MM.1S (cell line): ENCODE measurements at regions not wholly inside any gene's neighbourhood (a gene's known extent, or its start where the extent isn't known, plus 50 kb on each side); places are given as distances from the start of the nearest gene placed in this dataset.

Source experiments
- DNase-seq: peaks from one replicate; pipeline ENCODE4 v3.0.0-alpha.2; 2015
- H2AFZ ChIP-seq: fragments of 300-600 bp; sonication (generic); 2 replicates; pipeline ENCODE4 v1.6.0; 2016; ENCODE audit warnings: antibody characterized with exemption, low read length
- H3F3A ChIP-seq: fragments of 300-600 bp; sonication (generic); 2 replicates; pipeline ENCODE4 v1.6.1; 2016; ENCODE audit warnings: mild to moderate bottlenecking, antibody characterized with exemption, low read length, moderate library complexity, mixed read lengths; ENCODE audit not compliant: insufficient read depth
- H3K27ac ChIP-seq: fragments of 300-600 bp; sonication (generic); 2 replicates; pipeline ENCODE4 v1.5.1; 2016; ENCODE audit warnings: mild to moderate bottlenecking, low read length
- H3K27me3 ChIP-seq: fragments of 300-600 bp; sonication (generic); replicated peaks from 2 replicates; pipeline ENCODE4 v1.6.0; 2016; ENCODE audit warnings: low read length; ENCODE audit not compliant: insufficient read depth
- H3K36me3 ChIP-seq: fragments of 300-600 bp; sonication (generic); replicated peaks from 2 replicates; pipeline ENCODE4 v1.6.1; 2016; ENCODE audit warnings: mild to moderate bottlenecking, low read length, mixed read lengths; ENCODE audit not compliant: insufficient read depth
- H3K4me1 ChIP-seq: fragments of 300-600 bp; sonication (generic); 2 replicates; pipeline ENCODE4 v1.6.1; 2016; ENCODE audit warnings: low read length, mixed read lengths
- H3K4me2 ChIP-seq: fragments of 300-600 bp; sonication (generic); 2 replicates; pipeline ENCODE4 v1.6.0; 2016; ENCODE audit warnings: low read depth, low read length
- H3K4me3 ChIP-seq: fragments of 300-600 bp; sonication (generic); 2 replicates; pipeline ENCODE4 v1.5.1; 2016; ENCODE audit warnings: low read length, mixed read lengths
- H3K79me2 ChIP-seq: fragments of 300-600 bp; sonication (generic); 2 replicates; pipeline ENCODE4 v1.6.1; 2016; ENCODE audit warnings: mixed run types, low read length, mixed read lengths
- H3K9ac ChIP-seq: fragments of 300-600 bp; sonication (generic); 2 replicates; pipeline ENCODE4 v1.6.1; 2016; ENCODE audit warnings: low read length, mixed read lengths
- H3K9me2 ChIP-seq: fragments of 300-600 bp; sonication (generic); replicated peaks from 2 replicates; pipeline ENCODE4 v1.6.1; 2016; ENCODE audit warnings: mild to moderate bottlenecking, low read length, mixed read lengths; ENCODE audit not compliant: insufficient read depth
- H3K9me3 ChIP-seq: fragments of 300-600 bp; sonication (generic); replicated peaks from 2 replicates; pipeline ENCODE4 v1.6.1; 2016; ENCODE audit warnings: mild to moderate bottlenecking, low read length, mixed read lengths; ENCODE audit not compliant: insufficient read depth
- H4K20me1 ChIP-seq: fragments of 300-600 bp; sonication (generic); 2 replicates; pipeline ENCODE4 v1.6.1; 2016; ENCODE audit warnings: mild to moderate bottlenecking, low read length, moderate library complexity, mixed read lengths; ENCODE audit not compliant: insufficient read depth
- CTCF ChIP-seq: fragments of 300-600 bp; sonication (generic); IDR thresholded peaks from 2 replicates; pipeline ENCODE4 v1.5.1; 2016; ENCODE audit warnings: antibody characterized with exemption, low read length, mixed read lengths
- EZH2 ChIP-seq: fragments of 300-600 bp; sonication (generic); optimal IDR thresholded peaks from 2 replicates; pipeline ENCODE3; 2017; ENCODE audit warnings: low read depth, mild to moderate bottlenecking, antibody characterized with exemption, low read length, mixed read lengths
- EZH2phosphoT487 ChIP-seq: fragments of 300-600 bp; sonication (generic); IDR thresholded peaks from 2 replicates; pipeline ENCODE4 v1.6.1; 2018; ENCODE audit warnings: antibody characterized with exemption, low read length

GRCh38 chrX:138858438-138858837 is 146.9 kb upstream of the FGF13 start:
- no peaks in the 10 kb centered on the region for H3F3A ChIP-seq
- no peaks in the 10 kb centered on the region for H3K79me2 ChIP-seq
- no peak for TF ChIP-seq EZH2phosphoT487
- no peak for TF ChIP-seq CTCF
- no peak for TF ChIP-seq EZH2
- no peak overlapping the region for H3K27ac ChIP-seq
- no peaks in the 10 kb centered on the region for H3K9me3 ChIP-seq
- no peaks in the 10 kb centered on the region for H3K9me2 ChIP-seq
- H3K4me1 ChIP-seq: no peaks in the 10 kb centered on the region
- H3K4me2 ChIP-seq: no peak overlapping the region
- no peak overlapping the region for H3K4me3 ChIP-seq
- no peaks in the 10 kb centered on the region for H3K36me3 ChIP-seq
- no peaks in the 10 kb centered on the region for H3K27me3 ChIP-seq
- H3K9ac ChIP-seq: no peak overlapping the region
- no peak overlapping the region for H2AFZ ChIP-seq
- H4K20me1 ChIP-seq: no peaks in the 10 kb centered on the region
- no peak for DNase-seq

- Histone ChIP-seq H3K27ac (no peak overlapping the region), H3K9me3 (no peaks in the 10 kb centered on the region), H3K4me1 (no peaks in the 10 kb centered on the region), H3K36me3 (no peaks in the 10 kb centered on the region), H3K4me2 (no peak overlapping the region), H3K79me2 (no peaks in the 10 kb centered on the region), H3K4me3 (no peak overlapping the region), H3K27me3 (no peaks in the 10 kb centered on the region), H3K9ac (no peak overlapping the region), H2AFZ (no peak overlapping the region), H4K20me1 (no peaks in the 10 kb centered on the region), H3F3A (no peaks in the 10 kb centered on the region), H3K9me2 (no peaks in the 10 kb centered on the region)
- TF ChIP-seq EZH2 (no peak), EZH2phosphoT487 (no peak), CTCF (no peak)
- no peak for DNase-seq
Observed at GRCh38 chrX:138856881-138857604, 145.5 kb upstream of the FGF13 start.

GRCh38 chrX:138853936-138854335 is 142.4 kb upstream of the FGF13 start:
- Histone ChIP-seq H3F3A (no peaks in the 10 kb centered on the region), H3K79me2 (no peaks in the 10 kb centered on the region), H3K27ac (no peak overlapping the region), H2AFZ (no peak overlapping the region), H3K9me2 (no peaks in the 10 kb centered on the region), H3K9me3 (no peaks in the 10 kb centered on the region), H3K9ac (no peak overlapping the region), H3K4me3 (no peak overlapping the region), H3K27me3 (no peaks in the 10 kb centered on the region), H3K4me2 (no peak overlapping the region), H4K20me1 (no peaks in the 10 kb centered on the region), H3K36me3 (no peaks in the 10 kb centered on the region), H3K4me1 (no peaks in the 10 kb centered on the region)
- DNase-seq: no peak
- TF ChIP-seq CTCF (no peak), EZH2 (no peak), EZH2phosphoT487 (no peak)
